Superior temporal gyrus (tissue), 1 donor: ENCODE measurements at regions not wholly inside any gene's neighbourhood (a gene's known extent, or its start where the extent isn't known, plus 50 kb on each side); places are given as distances from the start of the nearest gene placed in this dataset.

Experiments used
- DNase-seq: peaks from one replicate; pipeline ENCODE4 v3.0.0-alpha.2; 2016; ENCODE audit errors: extremely low spot score

DNA sequence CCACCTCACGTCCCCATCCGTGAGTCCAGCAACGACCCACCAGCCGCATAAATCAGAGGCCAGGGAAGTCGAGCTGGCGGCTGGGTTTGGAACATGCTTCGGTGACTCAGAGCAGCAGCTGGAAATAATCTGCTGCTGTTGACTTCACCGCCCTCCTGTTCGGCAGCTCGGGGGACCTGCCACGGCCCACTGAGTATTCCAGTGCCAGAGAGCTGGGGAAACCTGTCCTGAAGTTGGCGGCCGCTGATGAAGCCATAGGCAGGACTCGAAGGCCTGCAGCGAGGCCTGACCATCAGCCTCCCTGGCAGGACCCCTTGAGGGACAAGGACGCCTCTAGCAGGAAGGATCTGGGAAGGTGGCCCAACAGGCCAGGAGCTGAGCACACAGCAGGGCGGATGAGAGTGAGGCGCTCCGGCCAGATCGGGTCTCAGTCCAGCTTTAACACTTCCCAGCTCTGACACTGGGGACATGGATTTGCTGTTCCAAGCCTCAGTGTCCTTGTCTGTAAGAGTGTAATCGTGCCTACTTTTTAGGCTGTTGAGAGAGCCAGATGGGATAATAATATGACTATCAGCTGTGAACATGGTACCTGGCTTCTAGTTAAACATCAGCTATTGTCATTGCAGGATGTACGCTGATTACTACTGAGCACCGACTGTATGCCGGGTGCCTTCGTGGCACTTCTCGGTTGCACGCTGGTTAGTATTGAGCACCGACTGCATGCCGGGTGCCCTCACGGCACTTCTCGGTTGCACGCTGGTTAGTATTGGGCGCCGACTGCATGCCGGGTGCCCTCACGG, 50.4 kb upstream of the CIBAR2 start:
- no peak for DNase-seq

DNA sequence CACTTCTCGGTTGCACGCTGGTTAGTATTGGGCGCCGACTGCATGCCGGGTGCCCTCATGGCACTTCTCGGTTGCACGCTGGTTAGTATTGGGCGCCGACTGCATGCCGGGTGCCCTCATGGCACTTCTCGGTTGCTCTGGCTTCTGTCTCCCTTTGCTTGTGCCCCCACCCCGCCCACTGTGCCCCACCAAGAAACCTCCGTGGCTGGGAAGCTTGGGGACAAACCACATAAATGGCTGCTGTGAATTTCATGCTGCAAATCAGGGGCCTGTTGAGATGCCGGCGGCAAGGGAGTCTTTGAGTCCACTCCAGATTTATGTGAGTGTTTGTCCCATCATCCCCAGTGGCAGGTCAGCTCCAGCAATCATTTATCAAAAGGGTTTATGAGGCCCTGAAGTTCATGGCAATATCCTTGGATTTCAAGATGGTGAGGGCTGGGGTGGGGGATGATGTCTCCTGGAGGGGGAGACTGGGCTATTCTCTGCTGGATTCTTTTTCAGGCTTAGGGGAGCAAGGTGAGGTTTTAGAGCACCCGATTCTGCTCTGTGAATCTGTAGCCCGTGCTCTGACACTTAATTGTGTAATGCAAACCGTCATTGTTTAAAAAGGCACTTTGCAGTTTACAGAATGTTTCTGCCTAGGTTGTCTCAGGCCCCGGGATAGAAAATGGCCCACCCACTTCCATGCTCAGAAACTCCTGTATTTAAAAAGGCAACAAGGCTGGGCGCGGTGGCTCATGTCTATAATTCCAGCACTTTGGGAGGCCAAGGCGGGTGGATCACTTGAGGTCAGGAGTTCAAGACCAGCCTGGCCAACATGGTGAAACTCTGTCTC, 51.2 kb upstream of the CIBAR2 start:
- no peak for DNase-seq

DNA sequence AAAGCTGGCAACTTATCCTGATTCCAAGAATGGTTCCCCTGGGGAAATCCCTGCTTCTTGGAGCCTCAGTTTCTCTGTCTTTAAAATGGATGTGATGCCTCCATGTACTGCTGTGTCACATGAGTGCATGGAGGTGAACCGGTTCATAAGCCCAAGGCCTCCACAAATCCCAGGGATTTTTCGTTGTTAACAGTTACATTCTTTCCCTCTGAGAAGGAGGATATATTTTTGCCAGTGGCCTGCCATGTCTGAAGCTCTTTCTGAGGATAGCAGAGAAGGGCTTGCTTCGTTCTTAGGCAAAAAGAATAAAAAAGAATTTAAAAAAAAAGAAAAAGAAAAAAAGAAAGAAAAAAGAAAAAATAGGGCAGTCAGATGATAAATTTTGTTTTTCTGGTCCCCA, 52.2 kb upstream of the CIBAR2 start:
- DNase-seq = no peak

- DNase-seq = no peak
These were observed 52.7 kb upstream of the CIBAR2 start for GRCh38 chr16:85164838-85165516.

DNA sequence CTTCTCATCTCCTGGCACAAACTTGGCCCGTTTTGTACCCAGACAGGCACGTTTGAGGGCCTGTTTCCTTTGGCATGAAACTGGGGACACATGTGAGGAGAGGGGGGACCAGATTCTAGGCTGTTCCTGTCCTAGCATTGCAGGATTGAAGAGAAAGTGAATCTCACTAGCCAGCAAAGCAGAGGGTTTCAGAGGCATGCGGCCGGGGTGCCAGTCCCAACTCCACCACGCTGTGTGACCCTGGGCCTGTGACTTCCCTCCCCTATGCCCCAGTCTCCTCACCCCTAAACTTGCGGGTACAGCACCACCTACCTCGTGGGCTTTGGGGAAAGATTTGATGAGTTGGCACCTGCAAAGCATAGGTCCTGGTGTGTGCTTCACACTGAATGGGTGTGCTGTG, 53.5 kb upstream of the CIBAR2 start:
- no peak for DNase-seq

GRCh38 chr16:85166281-85166680, 54.0 kb upstream of the CIBAR2 start:
- DNase-seq = no peak

GRCh38 chr16:85166699-85167588, 54.7 kb upstream of the CIBAR2 start:
- no peak for DNase-seq

DNA sequence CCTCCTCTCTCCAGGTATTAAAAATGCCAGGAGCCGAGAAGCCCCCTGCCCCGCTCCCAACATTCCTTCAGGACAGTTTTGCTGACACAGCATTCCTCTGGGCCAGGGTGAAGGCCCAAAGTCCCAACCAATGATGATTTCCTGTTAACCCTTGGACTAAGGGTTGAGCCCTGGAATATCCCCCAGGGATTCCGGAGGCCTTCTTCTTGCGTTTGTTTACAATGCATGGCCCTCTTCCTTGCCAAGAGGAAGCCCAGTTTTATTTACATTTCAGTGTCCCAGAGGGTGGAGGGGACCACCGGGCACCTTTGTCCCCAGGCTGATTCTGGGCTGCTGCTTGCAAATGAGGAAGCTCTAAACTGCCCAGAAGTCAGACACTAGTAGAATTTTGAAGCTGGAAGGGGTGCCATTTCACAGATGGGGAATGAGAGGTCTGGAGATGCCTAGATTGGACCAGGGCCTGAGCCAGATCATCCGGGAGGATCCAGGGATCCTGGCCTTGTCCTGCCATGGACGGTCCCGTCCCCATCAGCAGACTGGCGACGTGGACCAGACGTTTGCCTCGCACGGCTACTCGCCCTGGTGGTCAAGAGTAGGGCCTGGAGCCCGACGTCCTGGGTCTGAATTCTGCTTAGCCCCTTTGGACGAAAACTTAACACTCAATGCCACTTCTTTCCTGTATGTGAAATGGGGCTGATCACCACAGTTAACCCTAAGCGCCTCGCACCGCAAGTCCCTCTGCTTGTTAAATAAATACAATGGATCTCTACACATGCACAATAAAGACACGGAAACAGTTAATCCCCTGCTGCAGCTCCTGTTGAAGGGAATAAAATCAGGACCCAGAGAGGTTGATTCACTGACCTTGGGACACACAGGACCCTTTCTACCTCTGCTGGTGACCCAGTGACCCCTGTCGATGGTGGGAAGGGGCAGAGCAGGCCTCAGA, 55.6 kb upstream of the CIBAR2 start:
- no peak for DNase-seq

DNA sequence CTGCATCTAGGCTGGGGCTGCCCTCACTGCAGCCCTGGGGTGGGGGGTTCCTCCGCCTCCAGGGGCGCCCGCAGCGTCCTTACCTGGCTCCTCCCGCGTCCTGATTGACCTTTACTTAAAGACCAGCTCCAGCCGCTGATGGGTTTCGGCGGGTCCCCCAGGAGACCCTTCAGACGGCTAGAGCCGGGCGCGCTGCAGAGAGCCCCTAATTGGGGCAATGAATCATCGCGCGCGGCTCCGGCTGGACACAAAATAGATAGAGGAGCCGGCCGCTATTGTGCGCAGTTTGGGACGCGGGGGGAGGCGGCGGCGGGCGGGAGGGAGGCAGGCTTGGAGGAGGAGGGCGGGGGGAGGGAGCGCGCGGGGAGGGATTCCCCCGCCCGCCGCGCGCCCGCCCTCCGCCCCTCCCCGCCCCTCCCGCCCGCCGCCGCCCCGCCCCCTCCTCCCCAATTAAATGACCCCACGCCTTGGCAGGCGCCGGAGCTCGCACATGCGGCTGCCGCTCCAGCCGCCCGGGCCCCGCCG, 56.5 kb upstream of the CIBAR2 start:
- no peak for DNase-seq

DNA sequence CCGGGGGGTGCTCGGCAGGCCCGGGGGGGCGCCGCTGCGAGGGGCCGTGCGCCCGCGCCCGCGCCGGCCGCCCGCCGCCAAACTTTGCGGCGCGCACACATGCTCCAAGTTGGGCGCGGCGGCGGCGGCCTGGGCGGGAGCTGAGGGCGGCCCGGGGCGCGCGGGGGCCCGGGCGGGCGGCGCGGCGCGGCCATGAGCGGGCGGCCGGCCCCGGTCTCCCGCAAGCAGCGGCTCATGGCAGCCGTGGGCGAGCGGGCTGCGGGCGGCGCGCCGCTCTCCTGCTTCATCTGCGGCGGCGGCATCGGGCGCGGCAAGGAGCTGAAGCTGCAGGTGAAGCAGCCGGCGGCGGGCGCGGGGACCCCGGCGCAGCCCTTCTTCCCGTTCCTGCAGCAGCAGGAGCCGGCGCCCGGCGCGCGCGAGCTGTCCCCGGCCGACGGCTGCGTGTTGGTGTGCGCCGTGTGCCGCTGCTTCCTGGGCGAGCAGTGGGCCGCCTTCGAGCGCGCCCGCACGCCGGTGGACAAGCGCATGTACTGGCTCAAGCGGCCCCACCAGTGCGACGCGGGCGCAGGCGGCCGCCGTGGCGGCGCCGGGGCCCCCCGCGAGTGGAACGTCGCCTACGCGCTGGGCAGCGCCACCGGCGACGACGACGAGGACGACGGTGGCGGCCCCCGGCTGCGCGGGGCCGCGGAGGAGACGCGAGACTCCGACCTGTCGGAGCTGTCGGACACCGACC, 57.2 kb upstream of the CIBAR2 start:
- DNase-seq = no peak

DNA sequence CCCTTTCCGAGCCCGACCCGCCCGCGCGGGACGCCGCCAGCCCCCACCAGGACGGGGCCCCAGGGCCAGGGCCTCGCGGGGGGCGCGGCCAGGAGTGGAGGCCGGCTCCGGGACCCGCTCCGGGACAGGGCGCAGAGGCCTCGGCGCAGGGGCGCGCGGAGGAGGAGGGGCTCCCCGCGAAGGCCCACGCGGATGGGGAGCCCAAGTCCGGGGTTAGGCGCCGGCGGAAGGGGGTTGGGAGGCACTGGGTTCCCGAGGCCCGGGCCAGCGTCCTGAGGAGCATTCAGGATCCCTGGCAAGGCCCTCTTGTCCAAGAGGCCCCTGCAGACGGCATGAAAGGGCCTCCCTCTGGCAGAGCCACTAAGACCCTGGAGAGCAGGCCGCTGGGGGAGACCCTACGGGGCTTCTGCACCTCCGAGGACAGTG, 57.8 kb upstream of the CIBAR2 start:
- DNase-seq = no peak

DNA sequence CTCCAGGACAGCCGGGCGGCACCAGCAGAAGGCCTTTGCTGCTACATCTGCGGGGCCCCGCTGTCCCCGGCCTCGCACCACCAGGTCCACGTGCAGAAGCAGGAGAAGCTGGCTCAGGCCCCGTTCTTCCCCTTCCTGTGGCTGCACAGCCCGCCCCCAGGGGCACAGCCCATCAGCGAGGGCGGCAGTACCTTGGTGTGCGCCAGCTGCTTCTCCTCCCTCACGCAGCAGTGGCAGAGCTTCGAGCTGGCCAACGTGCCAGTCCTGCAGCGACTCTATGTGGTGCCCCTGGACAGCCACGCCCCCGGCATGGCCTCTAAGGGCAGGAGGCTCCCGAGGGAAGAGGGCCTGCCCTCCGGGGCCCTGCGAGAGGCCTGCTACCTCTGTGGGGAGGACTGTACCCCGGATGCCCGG, 58.3 kb upstream of the CIBAR2 start:
- DNase-seq = no peak

- no peak for DNase-seq
These were observed 58.9 kb upstream of the CIBAR2 start for GRCh38 chr16:85171004-85171758.

- no peak for DNase-seq
These were observed 59.6 kb upstream of the CIBAR2 start for GRCh38 chr16:85171759-85172454.

GRCh38 chr16:85172455-85173145, 60.3 kb upstream of the CIBAR2 start:
- no peak for DNase-seq

GRCh38 chr16:85173146-85173980, 61.1 kb upstream of the CIBAR2 start:
- DNase-seq = no peak
